Fibroblast of gingiva (primary cell): ENCODE measurements at regions not wholly inside any gene's neighbourhood (a gene's known extent, or its start where the extent isn't known, plus 50 kb on each side); places are given as distances from the start of the nearest gene placed in this dataset.

Experiments
- DNase-seq: peaks from one replicate; pipeline ENCODE4 v3.0.0-alpha.2; 2011; ENCODE audit warnings: low read depth

DNA sequence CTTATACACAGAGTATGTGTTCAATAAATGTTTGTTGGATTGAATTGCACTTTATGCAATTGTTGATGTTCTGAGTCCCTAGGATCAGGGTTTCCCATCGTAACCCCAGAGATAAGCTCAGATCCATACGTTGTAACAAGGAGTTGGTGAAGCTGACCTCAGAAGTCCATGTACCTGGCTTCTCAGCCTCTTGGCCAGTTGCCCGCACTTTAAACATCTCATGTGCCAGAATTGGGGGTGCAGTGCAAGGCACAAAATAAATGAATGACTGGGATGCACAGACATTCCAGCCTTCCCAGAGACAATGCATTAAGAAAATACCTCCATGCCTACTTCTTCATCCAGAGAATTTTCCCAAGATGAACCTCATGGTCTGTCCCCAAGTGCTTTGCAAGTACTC, 142.9 kb upstream of the IL12A start:
- DNase-seq = no peak

DNA sequence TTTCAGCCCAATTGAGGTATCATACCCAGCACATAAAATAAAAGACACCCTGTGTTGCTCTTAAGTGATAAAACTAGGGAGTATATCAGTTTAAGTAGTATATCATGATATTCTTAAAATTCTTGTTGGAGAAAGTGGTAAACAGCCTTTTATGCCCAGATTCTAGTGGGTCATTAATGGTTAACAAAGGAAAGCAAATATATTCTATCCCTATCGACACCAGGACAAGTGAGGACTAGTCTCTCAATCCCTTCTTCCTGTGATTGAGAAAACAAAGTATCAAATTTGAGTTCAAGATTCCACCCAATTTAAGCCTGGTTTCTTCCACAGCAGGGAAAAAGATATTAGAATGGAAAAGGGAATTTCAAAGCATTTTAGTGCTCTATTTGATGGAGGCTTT, 142.4 kb upstream of the IL12A start:
- DNase-seq = no peak

DNA sequence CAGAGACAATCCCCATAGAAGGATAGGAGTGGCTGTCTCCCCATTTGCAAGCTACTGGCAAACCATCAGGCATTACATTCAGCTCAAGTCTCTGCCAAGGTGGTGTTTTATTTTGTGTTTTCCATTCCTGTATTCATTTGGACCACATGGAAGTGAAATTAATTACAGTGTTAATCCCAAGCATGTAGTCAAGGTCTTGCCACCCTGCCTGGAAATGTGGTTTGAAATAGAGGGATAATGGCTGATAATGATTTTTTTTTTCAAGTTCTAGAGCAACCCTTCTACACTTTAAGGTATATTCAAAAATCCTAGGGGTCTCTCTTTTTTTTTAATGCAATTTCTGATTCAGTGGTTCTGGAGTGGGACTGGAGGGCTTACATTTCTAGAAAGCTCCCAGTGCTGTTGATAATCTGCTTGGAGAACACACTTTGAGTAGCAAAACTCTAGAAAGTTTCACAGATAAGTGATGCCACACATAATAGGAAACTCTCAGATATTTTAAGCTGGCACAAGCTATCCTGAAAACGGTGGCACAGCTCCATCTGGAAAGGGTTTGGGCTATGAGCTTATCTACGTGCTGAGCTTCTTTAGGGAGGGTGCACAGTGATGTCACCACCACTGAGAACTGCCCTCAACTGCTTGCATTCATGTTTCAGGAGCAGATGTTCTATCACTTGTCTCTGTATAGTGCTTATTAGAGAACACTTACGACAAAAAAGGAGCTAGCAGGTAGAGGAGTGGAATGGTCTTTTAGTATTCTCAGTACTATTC, 140.1 kb upstream of the IL12A start:
- DNase-seq = no peak

DNA sequence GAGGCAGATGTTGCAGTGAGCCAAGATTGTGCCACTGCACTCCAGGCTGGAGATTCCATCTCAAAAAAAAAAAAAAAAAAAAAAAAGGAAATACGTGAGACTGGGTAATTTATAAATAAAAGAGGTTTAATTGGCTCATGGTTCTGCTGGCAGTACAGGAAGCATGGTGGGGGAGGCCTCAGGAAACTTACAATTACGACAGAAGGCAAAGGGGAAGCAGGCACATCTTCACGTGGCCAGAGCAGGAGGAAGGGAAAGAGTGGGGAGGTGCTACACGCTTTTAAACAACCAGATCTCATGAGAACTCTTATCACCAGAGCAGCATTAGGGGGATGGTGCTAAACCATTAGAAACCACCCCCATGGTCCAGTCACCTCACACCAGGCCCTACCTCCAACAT, 138.2 kb upstream of the IL12A start:
- no peak for DNase-seq

DNA sequence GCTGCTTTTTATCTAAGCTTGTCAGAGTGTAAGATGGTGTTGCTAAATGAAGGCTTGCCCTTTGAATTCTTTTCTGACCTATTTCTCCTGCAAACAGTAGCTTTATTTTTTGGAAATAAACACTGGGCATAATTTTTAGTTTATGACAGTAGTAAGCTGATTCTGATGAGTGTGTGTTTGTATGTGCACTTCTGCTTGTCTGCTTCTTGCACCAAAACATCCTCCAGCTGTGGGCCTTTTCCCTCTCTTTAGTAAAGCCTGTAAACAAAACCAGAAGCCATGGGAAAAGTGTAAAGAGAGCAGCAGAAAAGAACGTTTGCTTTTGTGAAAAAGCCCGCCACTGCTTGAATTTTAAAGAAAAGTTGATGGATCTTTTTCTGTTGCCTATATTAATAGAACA, 136.4 kb upstream of the IL12A start:
- no peak for DNase-seq

DNA sequence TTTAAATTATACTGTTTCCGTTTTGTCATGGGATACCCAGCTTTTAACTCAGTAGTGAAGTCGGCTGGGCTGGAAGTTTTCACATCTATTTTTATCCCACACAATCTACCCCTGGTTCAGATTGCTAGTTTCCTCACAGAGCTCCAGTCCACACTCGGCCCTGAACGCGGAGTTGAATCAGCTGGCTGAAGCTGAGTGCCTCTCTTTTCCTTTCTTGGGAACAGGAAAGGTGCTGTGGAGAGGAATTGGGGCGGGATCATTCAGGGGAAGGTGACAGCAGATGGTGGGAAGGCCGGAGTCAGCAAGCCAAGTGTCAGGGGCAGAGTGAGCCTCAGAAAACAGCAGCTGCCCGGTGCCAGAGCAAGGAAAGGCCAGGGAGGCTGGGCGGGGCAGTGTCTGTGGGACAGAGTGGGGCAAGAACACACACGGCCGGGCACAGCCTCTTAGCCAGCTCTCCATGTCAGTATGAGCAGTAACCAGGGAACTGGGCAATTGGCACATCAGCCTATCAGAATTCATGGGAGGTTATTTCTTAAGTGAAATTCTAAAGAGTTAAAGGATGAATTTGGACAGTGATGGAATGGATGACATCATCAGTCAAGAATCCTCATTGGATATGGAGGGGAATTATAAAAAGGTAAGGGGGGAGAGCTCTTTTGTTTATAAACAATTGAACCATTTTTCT, 135.7 kb upstream of the IL12A start:
- peak; percentile 49 for DNase-seq

DNA sequence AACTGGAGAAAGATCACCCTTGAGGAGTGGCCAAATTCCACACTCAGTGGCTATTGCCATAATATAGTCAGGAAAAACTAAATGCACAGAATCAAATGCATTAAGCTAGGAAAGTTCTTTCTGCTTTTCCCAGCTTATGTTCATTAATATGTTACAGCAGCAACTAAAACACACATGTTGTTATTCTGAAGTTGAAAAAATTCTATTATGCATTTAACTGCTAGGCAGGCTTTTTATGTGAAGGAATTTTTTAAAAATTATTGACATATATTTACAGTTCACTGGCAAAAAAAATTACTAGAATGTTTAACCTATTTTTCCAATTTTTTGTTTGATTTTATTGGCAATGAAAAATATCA, 135.2 kb upstream of the IL12A start:
- DNase-seq = no peak

DNA sequence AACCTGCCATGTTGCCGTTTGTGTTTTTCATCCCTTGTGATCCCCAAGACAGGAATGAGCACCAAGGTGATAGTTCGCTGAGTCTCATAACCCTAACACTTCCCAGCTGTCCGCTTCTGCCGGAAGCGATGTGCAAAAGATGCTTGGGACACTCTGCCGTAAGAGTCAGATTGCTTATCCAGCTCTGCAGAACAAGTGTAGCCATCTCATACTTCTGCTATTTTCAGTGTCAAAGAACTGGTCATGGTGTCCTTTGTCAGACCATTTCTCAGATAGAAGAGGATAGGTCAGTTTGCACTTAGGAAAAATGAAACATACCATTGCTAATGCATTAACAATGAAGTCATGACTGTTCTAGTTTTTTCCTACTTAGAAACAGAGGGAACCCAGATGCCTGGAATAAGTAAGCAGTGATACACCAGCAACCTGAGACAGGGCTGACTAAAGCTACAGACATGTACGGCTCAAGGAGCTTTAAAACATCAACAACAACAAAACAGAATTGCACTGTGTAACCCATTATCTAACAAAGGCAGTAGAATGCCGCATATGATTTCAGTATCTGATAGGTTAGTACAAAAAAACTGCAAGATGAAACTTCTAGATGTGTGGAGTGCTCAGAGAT, 134.0 kb upstream of the IL12A start:
- DNase-seq = peak; percentile 89

DNA sequence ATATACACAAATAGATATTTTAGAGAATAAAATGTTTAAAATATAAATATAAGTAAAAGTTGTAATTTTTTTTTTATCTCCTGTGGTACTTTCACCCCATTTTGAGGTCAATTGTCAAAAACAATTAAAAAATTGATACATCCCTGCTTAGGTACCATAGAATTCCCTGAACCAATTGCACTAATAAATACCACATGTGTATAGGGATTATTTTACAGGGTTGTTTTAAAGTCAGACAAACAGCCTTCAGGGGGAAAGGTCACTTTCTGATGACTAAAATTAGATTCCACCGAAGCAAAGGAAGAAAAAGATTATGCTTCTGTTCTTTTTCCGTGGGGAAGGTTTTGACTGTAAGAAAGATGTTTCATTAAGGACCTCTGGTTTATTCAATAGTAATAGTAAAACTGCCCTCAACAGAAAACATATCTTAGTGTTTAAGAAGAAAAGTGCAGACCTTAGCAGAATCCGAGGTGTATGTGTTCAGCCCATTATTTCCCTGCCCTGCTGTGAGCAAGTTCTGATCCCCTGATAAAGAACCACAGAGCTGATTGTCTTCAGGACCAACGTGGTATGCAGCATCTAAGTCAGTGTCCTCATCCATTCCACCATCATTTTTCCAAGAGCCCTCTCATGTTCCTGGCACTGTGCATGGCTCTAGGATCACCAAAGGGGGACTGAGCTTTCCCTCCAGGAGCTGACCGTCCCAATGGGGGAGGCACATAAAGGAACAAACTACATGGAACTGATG, 132.9 kb upstream of the IL12A start:
- DNase-seq = peak; percentile 49

DNA sequence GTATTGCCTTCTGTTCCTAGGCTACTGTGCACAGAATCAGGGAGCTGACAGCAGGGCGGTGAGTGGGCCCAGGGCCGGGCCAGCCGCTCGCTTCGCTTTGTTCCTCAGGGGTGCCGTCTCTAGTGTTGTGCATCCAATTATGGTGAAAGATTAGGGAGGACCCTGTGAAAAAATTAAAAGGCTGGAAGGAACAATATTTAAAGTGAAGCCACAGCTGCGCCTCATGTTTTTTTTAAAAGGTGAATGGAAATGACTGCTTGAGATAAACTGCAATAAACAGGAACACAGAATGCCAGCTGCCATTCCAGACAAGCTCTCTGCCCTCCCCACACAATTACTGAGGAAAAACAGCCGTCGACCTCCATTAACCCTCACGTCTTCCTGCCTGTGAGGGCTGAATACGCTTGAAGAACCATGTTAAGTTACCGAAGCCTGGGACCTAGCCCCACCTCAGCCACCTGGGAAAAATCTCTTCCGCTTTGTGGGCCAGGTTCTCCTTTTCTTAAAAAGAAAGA, 132.0 kb upstream of the IL12A start:
- no peak for DNase-seq

DNA sequence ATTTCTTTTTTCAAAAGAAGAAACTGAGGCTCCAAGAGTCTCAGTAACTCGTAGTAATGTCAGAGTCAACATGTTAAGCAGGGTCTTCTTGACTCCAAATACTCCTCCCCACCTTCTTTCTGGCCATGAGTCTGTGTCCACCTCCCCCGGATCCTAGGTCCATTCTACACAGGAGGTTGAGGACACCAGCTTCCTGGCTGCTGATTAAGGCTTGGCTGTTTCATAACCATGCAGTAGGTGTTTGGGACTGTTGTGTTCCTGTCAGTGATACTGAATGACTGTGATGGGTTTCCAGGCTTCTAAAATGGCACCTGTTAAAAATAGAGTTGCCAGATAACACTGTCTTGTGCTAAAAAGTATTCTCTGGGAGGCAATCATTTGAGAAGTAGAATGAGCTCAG, 130.8 kb upstream of the IL12A start:
- no peak for DNase-seq

DNA sequence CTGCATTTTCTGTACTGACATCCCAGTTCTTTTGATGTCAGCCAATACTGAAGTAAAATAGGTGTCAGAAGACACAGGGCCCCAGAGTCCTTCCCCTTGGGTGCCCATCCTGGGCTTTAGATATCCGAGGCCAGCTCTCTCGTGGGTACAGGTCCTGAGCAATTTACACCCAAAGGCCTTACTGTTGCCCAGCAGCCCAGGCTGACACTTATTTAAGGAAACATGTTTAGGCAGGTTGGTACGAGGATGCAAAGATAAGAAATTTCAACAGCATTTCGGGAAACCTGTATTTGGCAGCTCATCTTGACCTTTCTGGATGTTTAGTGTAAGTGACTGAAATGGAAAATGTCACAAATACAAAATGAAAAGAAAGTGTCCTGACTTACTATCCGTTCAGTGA, 130.0 kb upstream of the IL12A start:
- no peak for DNase-seq

DNA sequence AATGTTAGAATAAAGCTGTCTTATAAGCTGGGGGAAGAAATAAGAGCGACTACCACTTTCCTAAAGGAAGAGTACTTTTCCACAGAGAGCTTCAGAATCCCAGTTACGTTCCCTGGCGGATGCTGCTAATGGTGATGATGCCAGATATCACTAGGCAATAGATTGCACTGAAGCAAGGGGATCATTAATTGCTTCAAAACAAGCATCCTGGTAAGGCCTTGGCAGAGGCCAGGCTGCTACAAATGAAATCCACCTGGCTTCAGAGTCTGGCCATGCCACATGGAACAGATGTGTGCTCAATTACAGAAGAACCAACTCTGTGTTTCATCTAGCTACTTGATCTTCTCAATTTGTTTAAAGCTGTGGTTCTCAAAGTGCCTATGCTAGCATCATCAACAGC, 129.2 kb upstream of the IL12A start:
- DNase-seq = peak; percentile 75

DNA sequence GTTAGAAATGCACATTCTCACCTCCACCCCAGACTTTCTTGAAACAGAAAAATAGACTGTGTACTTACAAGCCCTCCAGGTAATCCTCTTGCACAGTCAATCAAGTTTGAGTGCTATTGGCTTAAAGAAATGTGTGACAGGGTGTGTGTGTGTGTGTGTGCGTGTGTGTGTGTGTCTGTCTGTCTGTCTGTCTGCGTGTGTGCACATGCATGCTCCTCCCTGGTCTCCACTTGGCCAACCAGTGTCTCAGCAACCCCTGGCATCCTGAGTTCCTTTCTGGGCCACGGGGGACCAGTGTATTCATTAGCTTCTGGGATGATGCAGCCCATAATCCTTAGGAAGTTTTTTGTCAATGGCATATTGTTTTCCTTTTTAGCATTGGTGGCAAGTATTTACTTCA, 128.8 kb upstream of the IL12A start:
- no peak for DNase-seq

DNA sequence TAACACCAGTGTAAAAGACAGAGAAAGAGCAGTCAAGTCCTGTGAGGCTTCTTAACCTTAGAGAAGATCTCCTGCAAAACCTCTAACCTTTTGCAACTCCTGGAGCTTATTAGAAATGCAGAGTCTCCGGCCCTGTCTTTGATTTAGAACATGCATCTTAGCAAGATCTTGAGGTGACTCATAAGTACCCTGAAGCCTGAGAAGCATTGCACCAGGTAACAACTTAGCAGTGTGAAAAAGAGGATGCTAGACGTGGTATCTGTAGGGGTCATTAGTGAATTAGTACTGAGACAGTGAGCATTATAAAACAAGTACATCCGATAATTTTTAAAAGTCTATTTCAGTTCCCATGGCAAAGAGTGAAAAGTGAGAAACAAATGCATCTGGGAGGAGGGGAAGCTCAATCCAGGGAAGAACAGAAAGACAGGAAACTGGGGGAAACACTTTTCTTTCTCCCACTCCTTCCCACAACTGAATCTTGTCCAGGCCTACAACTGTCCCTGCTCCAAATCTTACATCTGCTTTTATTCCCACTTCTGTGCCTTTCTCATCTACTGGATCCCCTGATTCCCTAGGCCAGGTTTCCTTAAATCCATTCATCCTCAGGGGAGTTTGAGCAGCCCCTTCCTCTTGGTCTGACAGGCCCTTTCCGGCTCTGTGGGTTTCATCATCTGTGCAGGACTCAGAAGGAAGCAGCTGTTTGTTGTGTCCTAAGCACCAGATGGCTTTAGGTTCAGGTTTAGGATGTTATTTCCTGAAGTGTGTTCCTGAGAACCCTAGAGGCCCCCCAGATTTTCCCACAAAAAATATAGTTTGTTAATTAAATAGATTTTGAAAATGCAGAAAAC, 128.1 kb upstream of the IL12A start:
- no peak for DNase-seq

DNA sequence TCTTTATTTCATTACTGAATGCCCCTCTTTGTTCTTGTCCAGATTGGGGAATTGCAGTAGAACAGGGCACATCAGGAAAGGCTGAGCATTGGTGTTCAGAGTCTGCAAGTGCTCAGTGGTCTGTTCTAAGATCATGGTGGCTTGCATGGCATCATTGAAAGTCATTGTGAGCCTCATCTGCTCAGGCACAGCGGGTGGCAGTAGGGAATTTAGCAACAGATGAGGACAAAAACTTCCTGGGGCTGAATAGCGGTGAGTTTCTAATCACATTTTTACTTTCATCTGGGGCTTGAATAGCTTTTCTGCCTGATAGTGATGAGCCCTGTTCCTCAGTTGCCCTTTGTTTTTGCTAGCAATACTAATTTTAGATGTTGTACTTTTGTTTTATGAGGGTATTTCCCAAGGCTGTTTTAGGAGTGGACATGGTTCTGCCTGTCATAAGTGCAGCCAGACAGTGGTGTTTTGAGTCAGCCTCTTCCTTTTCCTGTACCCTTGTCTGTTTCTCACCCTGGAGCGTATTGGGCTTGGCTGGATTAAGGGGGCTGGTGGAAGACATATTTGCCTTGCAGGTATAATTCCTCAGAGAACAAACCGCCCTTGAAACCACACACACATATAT, 127.2 kb upstream of the IL12A start:
- no peak for DNase-seq

DNA sequence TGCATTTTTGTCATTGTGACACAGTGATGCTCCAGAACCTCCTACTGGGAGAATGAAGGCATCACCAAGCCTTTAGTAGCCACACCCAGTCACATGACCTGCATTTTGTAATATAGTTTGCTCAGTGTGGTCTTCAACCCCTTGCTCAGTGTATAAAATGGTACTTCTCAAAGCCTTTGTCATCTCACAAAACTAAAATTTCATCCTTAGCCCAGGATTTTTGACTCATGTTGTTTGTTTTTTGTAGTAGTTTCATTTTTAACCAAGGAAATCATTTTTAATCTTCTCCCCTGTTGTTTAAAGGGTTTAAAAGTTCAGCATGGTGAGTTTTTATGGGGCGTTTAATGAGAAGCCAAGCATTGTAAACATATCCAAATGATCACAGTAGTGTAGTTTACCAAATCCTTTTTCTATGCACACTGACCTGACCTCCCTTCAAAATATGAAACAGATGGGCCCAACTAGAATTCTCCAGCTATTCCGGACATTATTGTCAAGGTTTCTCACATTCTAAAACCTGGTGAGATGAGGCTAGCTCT, 123.5 kb upstream of the IL12A start:
- DNase-seq = peak; percentile 68

DNA sequence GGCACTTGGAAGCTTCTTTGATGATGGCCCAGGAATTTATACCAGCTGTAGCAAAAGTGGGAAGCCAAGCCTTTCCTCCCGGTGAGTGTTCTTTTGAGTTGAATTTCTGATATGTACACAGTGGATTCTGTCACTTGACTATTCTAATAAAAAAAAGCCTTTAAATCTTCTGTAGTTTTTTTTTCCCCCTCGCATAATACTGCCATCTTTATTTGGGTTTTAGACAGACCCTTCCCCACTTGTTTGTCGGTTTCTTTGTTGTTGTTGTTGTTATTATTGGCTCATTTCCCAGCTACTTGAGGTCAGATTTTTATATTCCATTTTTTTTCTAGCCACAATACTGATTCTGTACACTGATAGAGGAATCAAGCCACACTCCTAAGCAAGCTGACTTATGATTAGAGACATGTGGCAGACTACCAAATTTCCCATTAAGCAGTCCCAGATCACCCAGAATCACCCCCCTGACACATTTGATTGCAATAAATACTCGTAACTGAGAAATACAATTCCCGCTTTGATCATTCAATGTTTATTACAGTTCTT, 122.4 kb upstream of the IL12A start:
- DNase-seq = no peak

DNA sequence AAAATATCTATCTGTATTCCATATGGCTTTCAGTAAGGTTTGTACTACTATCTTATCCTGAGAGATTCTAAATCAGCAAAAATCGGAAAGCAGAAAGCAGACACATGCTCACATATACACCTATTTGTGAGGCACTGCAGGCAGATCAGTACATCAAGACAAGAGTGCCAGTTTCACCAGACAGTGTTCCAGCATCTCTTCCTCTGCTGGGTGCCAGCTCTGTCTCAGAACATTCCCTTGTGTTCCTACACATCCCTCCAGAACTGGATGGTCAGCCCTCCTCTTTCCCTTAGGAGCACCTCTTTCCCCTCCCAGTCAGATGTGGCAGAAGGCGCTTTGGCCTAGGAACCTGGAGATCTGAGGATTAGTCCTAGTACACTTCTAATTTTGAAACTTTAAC, 121.3 kb upstream of the IL12A start:
- no peak for DNase-seq

DNA sequence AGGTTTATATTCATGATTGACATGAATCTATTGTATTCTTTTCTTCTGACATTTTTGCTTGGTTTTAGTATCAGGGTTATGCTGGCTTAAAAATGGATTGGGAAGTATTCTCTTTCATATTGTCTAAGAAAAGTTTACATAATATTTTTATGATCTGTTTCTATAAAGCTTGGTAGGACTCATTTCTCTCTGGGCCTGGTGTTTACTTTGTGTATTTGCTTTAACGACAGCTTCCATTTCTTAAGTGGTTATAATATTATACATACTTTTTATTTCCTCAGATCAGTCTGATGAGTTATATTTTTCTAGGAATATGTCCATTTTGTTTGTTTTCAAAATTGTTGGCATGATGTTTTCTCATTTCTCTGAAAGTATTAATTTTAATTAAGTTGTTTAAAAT, 117.9 kb upstream of the IL12A start:
- DNase-seq = no peak
